H1 (cell line): ENCODE measurements at regions not wholly inside any gene's neighbourhood (a gene's known extent, or its start where the extent isn't known, plus 50 kb on each side); places are given as distances from the start of the nearest gene placed in this dataset.

Experiments used
- CBX8 ChIP-seq: fragments of 300-800, 300-1000 bp; sonication (generic); IDR thresholded peaks from 2 replicates; pipeline ENCODE4 v1.7.1; 2016; ENCODE audit warnings: low read depth, low read length, borderline replicate concordance
- GABPA ChIP-seq: IDR thresholded peaks from 2 replicates; pipeline ENCODE4 v1.6.1; 2011; ENCODE audit warnings: mild to moderate bottlenecking, low read length, moderate library complexity, borderline replicate concordance; ENCODE audit not compliant: insufficient read depth
- POU5F1 ChIP-seq: IDR thresholded peaks from 2 replicates; pipeline ENCODE4 v1.6.1; 2011; ENCODE audit warnings: low read depth, mild to moderate bottlenecking, low read length, moderate library complexity
- RXRA ChIP-seq: IDR thresholded peaks from 2 replicates; pipeline ENCODE4 v1.6.1; 2011; ENCODE audit warnings: low read depth, mild to moderate bottlenecking, low read length, moderate library complexity; ENCODE audit not compliant: insufficient read depth

GRCh38 chr13:20350819-20351218 is 118.7 kb upstream of the GJB6 start (continued):
- TF ChIP-seq GABPA (no peak), RXRA (no peak), POU5F1 (no peak), CBX8 (no peak)
